ENCODE measurements at regions not wholly inside any gene's neighbourhood (a gene's known extent, or its start where the extent isn't known, plus 50 kb on each side); places are given as distances from the start of the nearest gene placed in this dataset.

DNA sequence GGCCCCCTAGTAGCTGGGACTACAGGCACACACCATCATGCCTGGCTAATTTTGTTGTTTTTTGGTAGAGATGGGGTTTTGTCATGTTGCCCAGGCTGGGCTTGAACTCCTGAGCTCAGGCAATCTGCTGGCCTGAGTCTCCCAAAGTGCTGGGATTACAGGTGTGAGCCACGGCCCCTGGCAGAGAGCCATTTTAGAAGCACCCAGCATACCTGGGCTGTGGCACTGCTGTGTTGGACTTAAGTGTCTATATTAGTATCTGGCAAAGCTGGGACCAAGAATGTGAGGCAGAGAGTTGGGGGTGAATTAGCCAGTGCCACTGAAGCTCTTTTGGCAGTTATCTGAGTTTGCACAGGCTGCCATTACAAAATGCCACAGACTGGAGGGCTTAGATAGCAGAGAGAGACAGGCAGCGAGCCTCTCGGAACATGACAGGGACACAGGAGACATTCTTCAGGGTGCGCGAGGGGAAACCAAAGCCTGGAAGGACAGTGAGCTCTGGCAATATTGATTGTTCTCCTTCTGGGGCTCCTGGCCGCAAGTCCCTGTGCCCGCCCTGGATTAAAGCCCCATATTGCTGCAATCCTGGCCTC is 87.7 kb upstream of the ALX4 start (continued):
- TF ChIP-seq, protein P1, sequence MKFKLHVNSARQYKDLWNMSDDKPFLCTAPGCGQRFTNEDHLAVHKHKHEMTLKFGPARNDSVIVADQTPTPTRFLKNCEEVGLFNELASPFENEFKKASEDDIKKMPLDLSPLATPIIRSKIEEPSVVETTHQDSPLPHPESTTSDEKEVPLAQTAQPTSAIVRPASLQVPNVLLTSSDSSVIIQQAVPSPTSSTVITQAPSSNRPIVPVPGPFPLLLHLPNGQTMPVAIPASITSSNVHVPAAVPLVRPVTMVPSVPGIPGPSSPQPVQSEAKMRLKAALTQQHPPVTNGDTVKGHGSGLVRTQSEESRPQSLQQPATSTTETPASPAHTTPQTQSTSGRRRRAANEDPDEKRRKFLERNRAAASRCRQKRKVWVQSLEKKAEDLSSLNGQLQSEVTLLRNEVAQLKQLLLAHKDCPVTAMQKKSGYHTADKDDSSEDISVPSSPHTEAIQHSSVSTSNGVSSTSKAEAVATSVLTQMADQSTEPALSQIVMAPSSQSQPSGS (CRISPR knock-in tag; IDR thresholded peaks at IDR 0.05; ENCODE audit: borderline replicate concordance, low read depth): no peak
- no peak for TF ChIP-seq MYBL2 (CRISPR knock-in tag; IDR thresholded peaks at IDR 0.05)
- TF ChIP-seq ZBTB21 (CRISPR knock-in tag; IDR thresholded peaks at IDR 0.05; ENCODE audit: borderline replicate concordance): no peak
- TF ChIP-seq, protein P2, sequence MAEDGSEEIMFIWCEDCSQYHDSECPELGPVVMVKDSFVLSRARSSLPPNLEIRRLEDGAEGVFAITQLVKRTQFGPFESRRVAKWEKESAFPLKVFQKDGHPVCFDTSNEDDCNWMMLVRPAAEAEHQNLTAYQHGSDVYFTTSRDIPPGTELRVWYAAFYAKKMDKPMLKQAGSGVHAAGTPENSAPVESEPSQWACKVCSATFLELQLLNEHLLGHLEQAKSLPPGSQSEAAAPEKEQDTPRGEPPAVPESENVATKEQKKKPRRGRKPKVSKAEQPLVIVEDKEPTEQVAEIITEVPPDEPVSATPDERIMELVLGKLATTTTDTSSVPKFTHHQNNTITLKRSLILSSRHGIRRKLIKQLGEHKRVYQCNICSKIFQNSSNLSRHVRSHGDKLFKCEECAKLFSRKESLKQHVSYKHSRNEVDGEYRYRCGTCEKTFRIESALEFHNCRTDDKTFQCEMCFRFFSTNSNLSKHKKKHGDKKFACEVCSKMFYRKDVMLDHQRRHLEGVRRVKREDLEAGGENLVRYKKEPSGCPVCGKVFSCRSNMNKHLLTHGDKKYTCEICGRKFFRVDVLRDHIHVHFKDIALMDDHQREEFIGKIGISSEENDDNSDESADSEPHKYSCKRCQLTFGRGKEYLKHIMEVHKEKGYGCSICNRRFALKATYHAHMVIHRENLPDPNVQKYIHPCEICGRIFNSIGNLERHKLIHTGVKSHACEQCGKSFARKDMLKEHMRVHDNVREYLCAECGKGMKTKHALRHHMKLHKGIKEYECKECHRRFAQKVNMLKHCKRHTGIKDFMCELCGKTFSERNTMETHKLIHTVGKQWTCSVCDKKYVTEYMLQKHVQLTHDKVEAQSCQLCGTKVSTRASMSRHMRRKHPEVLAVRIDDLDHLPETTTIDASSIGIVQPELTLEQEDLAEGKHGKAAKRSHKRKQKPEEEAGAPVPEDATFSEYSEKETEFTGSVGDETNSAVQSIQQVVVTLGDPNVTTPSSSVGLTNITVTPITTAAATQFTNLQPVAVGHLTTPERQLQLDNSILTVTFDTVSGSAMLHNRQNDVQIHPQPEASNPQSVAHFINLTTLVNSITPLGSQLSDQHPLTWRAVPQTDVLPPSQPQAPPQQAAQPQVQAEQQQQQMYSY (CRISPR knock-in tag; IDR thresholded peaks at IDR 0.05): no peak
- TF ChIP-seq, protein P3, sequence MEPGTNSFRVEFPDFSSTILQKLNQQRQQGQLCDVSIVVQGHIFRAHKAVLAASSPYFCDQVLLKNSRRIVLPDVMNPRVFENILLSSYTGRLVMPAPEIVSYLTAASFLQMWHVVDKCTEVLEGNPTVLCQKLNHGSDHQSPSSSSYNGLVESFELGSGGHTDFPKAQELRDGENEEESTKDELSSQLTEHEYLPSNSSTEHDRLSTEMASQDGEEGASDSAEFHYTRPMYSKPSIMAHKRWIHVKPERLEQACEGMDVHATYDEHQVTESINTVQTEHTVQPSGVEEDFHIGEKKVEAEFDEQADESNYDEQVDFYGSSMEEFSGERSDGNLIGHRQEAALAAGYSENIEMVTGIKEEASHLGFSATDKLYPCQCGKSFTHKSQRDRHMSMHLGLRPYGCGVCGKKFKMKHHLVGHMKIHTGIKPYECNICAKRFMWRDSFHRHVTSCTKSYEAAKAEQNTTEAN (CRISPR knock-in tag; IDR thresholded peaks at IDR 0.05): no peak
- no peak for TF ChIP-seq RELA (CRISPR knock-in tag; IDR thresholded peaks at IDR 0.05; ENCODE audit: borderline replicate concordance)
- no peak for TF ChIP-seq NFATC4 (CRISPR knock-in tag; IDR thresholded peaks at IDR 0.05)
- TF ChIP-seq, protein P4, sequence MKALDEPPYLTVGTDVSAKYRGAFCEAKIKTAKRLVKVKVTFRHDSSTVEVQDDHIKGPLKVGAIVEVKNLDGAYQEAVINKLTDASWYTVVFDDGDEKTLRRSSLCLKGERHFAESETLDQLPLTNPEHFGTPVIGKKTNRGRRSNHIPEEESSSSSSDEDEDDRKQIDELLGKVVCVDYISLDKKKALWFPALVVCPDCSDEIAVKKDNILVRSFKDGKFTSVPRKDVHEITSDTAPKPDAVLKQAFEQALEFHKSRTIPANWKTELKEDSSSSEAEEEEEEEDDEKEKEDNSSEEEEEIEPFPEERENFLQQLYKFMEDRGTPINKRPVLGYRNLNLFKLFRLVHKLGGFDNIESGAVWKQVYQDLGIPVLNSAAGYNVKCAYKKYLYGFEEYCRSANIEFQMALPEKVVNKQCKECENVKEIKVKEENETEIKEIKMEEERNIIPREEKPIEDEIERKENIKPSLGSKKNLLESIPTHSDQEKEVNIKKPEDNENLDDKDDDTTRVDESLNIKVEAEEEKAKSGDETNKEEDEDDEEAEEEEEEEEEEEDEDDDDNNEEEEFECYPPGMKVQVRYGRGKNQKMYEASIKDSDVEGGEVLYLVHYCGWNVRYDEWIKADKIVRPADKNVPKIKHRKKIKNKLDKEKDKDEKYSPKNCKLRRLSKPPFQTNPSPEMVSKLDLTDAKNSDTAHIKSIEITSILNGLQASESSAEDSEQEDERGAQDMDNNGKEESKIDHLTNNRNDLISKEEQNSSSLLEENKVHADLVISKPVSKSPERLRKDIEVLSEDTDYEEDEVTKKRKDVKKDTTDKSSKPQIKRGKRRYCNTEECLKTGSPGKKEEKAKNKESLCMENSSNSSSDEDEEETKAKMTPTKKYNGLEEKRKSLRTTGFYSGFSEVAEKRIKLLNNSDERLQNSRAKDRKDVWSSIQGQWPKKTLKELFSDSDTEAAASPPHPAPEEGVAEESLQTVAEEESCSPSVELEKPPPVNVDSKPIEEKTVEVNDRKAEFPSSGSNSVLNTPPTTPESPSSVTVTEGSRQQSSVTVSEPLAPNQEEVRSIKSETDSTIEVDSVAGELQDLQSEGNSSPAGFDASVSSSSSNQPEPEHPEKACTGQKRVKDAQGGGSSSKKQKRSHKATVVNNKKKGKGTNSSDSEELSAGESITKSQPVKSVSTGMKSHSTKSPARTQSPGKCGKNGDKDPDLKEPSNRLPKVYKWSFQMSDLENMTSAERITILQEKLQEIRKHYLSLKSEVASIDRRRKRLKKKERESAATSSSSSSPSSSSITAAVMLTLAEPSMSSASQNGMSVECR (CRISPR knock-in tag; IDR thresholded peaks at IDR 0.05; ENCODE audit: borderline replicate concordance): no peak

DNA sequence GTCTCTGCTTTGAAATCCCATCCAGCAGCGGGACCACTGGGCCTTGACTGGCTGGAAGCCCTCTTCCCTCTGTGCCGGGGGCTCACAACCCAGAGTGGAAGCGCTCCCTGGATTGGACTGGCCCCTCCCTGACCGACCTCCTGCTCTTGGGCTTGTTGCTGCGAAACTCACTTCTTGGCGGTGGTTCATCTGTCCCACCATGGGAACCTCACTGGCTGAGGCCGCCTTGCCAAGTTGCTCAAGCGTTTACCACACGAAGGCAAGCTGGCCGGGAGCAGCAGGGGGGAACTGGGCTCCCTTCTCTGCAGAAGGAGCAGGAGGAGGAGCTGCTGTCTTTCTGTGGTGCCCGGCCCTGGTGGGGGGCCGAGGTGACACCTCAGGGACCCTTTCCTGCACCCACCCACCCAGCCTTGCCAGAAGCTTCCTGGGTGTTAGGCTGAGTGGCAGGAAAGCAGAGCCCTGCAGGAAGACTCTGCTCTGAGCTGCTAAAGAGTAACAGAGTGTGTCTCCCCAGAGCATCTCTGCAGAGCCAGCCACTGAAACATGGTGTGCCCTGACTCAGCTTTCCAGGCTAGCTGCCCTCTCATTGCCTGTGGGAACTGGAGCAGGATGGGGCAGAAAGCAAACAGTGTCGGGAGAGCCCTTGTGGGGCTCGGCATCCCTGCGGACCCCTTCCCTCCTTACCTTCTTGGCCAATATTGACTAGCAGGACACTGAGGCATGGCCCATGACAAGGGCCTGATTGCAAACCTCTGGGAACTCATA is 88.5 kb upstream of the ALX4 start:
- Mint-ChIP-seq H3K27me3 (ENCODE audit: low read depth) (peaks cover 23% of the 10 kb centered on the region), H3K4me3 (no peak overlapping the region), H3K4me1 (peaks cover 7% of the 10 kb centered on the region), H3K27ac (no peak overlapping the region), H3K36me3 (no peaks in the 10 kb centered on the region), H3K9me3 (peaks cover 10% of the 10 kb centered on the region)
- ChIA-PET CTCF (interaction anchor here (2.4 kb wide), 1 partner anchor 29 kb away, joined by 8 read pairs; no protein-coding TSS in a partner anchor), POLR2A (no interaction called here)
- DNase-seq (ENCODE audit: low spot score) (no peak), ATAC-seq (no peak)
- TF ChIP-seq NFYB (CRISPR knock-in tag; conservative IDR thresholded peaks at IDR 0.05; ENCODE audit: low read depth) (no peak), GTF2I (CRISPR knock-in tag; conservative IDR thresholded peaks at IDR 0.05) (no peak), ZNF121 (CRISPR knock-in tag; IDR thresholded peaks at IDR 0.05) (no peak), MYBL2 (CRISPR knock-in tag; IDR thresholded peaks at IDR 0.05) (no peak), GRHL2 (CRISPR knock-in tag; IDR thresholded peaks at IDR 0.05; ENCODE audit: insufficient replicate concordance, severe bottlenecking) (no peak), TEAD1 (CRISPR knock-in tag; IDR thresholded peaks at IDR 0.05) (no peak), NR3C1 (CRISPR knock-in tag; conservative IDR thresholded peaks at IDR 0.05; ENCODE audit: low read depth) (no peak), TEAD4 (CRISPR knock-in tag; IDR thresholded peaks at IDR 0.05) (no peak), CBFB (CRISPR knock-in tag; IDR thresholded peaks at IDR 0.05; ENCODE audit: low read depth) (no peak), ZNF317 (CRISPR knock-in tag; IDR thresholded peaks at IDR 0.05; ENCODE audit: borderline replicate concordance, low read depth) (no peak)
- TF ChIP-seq, protein P5, sequence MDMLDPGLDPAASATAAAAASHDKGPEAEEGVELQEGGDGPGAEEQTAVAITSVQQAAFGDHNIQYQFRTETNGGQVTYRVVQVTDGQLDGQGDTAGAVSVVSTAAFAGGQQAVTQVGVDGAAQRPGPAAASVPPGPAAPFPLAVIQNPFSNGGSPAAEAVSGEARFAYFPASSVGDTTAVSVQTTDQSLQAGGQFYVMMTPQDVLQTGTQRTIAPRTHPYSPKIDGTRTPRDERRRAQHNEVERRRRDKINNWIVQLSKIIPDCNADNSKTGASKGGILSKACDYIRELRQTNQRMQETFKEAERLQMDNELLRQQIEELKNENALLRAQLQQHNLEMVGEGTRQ (CRISPR knock-in tag; IDR thresholded peaks at IDR 0.05): no peak
- TF ChIP-seq, protein P6, sequence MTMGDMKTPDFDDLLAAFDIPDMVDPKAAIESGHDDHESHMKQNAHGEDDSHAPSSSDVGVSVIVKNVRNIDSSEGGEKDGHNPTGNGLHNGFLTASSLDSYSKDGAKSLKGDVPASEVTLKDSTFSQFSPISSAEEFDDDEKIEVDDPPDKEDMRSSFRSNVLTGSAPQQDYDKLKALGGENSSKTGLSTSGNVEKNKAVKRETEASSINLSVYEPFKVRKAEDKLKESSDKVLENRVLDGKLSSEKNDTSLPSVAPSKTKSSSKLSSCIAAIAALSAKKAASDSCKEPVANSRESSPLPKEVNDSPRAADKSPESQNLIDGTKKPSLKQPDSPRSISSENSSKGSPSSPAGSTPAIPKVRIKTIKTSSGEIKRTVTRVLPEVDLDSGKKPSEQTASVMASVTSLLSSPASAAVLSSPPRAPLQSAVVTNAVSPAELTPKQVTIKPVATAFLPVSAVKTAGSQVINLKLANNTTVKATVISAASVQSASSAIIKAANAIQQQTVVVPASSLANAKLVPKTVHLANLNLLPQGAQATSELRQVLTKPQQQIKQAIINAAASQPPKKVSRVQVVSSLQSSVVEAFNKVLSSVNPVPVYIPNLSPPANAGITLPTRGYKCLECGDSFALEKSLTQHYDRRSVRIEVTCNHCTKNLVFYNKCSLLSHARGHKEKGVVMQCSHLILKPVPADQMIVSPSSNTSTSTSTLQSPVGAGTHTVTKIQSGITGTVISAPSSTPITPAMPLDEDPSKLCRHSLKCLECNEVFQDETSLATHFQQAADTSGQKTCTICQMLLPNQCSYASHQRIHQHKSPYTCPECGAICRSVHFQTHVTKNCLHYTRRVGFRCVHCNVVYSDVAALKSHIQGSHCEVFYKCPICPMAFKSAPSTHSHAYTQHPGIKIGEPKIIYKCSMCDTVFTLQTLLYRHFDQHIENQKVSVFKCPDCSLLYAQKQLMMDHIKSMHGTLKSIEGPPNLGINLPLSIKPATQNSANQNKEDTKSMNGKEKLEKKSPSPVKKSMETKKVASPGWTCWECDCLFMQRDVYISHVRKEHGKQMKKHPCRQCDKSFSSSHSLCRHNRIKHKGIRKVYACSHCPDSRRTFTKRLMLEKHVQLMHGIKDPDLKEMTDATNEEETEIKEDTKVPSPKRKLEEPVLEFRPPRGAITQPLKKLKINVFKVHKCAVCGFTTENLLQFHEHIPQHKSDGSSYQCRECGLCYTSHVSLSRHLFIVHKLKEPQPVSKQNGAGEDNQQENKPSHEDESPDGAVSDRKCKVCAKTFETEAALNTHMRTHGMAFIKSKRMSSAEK (CRISPR knock-in tag; IDR thresholded peaks at IDR 0.05; ENCODE audit: borderline replicate concordance): no peak
